A673 (cell line): ENCODE measurements at regions not wholly inside any gene's neighbourhood (a gene's known extent, or its start where the extent isn't known, plus 50 kb on each side); places are given as distances from the start of the nearest gene placed in this dataset.

Source experiments
- CTCF ChIP-seq: fragments of 300-800, 200-600 bp; sonication (generic); conservative IDR thresholded peaks from 2 replicates; pipeline ENCODE4 v1.5.1; 2017; ENCODE audit warnings: low read depth, mild to moderate bottlenecking, antibody characterized with exemption, low read length, moderate library complexity, mixed read lengths
- EZH2 ChIP-seq: fragments of 200-600 bp; sonication (generic); IDR thresholded peaks from 2 replicates; pipeline ENCODE4 v1.6.1; 2017; ENCODE audit warnings: borderline replicate concordance, low read depth, mild to moderate bottlenecking, mixed read lengths, antibody characterized with exemption, low read length; ENCODE audit not compliant: poor library complexity, severe bottlenecking

- TF ChIP-seq CTCF (no peak), EZH2 (no peak)
These were observed 319.9 kb upstream of the AKR1E2 start for GRCh38 chr10:4506095-4506494.
